HG03139 (cell line): ENCODE measurements at regions not wholly inside any gene's neighbourhood (a gene's known extent, or its start where the extent isn't known, plus 50 kb on each side); places are given as distances from the start of the nearest gene placed in this dataset.
"Not testable (repeated sequence)": the region's sequence is repeated elsewhere in the genome, so short reads cannot be mapped to it uniquely, and the experiment has no call there.

Experiments used
- ATAC-seq: cut with Tn5 transposase; IDR thresholded peaks from one replicate; pipeline ENCODE4 v1.9.1; 2021; ENCODE audit not compliant: unreplicated experiment

- no peak for ATAC-seq
Observed at GRCh38 chr20:26218301-26218700, 521.6 kb upstream of the ZNF337 start.

GRCh38 chr20:26216025-26216424 lies 519.4 kb upstream of the ZNF337 start:
- ATAC-seq: no peak

- ATAC-seq: no peak
Observed at GRCh38 chr20:26214991-26215390, 518.3 kb upstream of the ZNF337 start.

- no peak for ATAC-seq
Observed at GRCh38 chr20:26209171-26209941, 512.7 kb upstream of the ZNF337 start.

- no peak for ATAC-seq
Observed at GRCh38 chr20:26208296-26209091, 511.8 kb upstream of the ZNF337 start.

GRCh38 chr20:26207967-26208295 lies 511.3 kb upstream of the ZNF337 start:
- ATAC-seq: not testable (repeated sequence)

GRCh38 chr20:26207237-26207966 lies 510.7 kb upstream of the ZNF337 start:
- no peak for ATAC-seq

- ATAC-seq: no peak
Observed at GRCh38 chr20:26205350-26205749, 508.7 kb upstream of the ZNF337 start.

GRCh38 chr20:26201026-26201425 lies 504.4 kb upstream of the ZNF337 start:
- ATAC-seq: not testable (repeated sequence)

GRCh38 chr20:26187329-26187728 lies 490.7 kb upstream of the ZNF337 start:
- ATAC-seq: not testable (repeated sequence)

- not testable (repeated sequence) for ATAC-seq
Observed at GRCh38 chr20:26183720-26184119, 487.1 kb upstream of the ZNF337 start.

- ATAC-seq: not testable (repeated sequence)
Observed at GRCh38 chr20:26181364-26181763, 484.7 kb upstream of the ZNF337 start.

- ATAC-seq: not testable (repeated sequence)
Observed at GRCh38 chr20:26171875-26172274, 475.2 kb upstream of the ZNF337 start.

GRCh38 chr20:26169506-26169905 lies 472.9 kb upstream of the ZNF337 start:
- no peak for ATAC-seq

GRCh38 chr20:26167499-26167898 lies 470.8 kb upstream of the ZNF337 start:
- no peak for ATAC-seq

- ATAC-seq: no peak
Observed at GRCh38 chr20:26163890-26164289, 467.2 kb upstream of the ZNF337 start.

- not testable (repeated sequence) for ATAC-seq
Observed at GRCh38 chr20:26163151-26163550, 466.5 kb upstream of the ZNF337 start.

GRCh38 chr20:26161741-26162140 lies 465.1 kb upstream of the ZNF337 start:
- ATAC-seq: not testable (repeated sequence)

GRCh38 chr20:26160916-26161315 lies 464.3 kb upstream of the ZNF337 start:
- not testable (repeated sequence) for ATAC-seq

- no peak for ATAC-seq
Observed at GRCh38 chr20:26154224-26154623, 457.6 kb upstream of the ZNF337 start.

GRCh38 chr20:26135325-26136110 lies 438.9 kb upstream of the ZNF337 start:
- ATAC-seq: no peak
